HepG2 (cell line): ENCODE measurements at regions not wholly inside any gene's neighbourhood (a gene's known extent, or its start where the extent isn't known, plus 50 kb on each side); places are given as distances from the start of the nearest gene placed in this dataset.

ENCODE experiments used
- ATAC-seq: fragments of 200-7000 bp; cut with Tn5 transposase; 3 replicates; pipeline ENCODE4 v1.9.1; 2020; ENCODE audit warnings: mild to moderate bottlenecking, moderate library complexity
- BruUV-seq: library from RNA; stranded (reverse); fragments of 400-500 nt; replicated peaks from 2 replicates; lab custom pipeline; 2021; lab: Mats Ljungman, UMichigan
- CTCF ChIA-PET: fragments of 300-600 bp; formaldehyde crosslinking; extraction: SDS; loops from one replicate; lab custom pipeline; 2021; ENCODE audit warnings: low total read pairs, inconsistent platforms, low intra/inter-chr PET ratio; lab: Yijun Ruan, JAX
- POLR2A ChIA-PET: fragments of 350-600 bp; sonication (Branson Sonifier 250); formaldehyde crosslinking; loops from one replicate; lab custom pipeline; 2020; ENCODE audit warnings: antibody characterized with exemption, inconsistent platforms; lab: Yijun Ruan, JAX
- DNase-seq: peaks from one replicate; pipeline ENCODE4 v3.0.0-alpha.2; 2015; ENCODE audit warnings: low spot score
- FAIRE-seq: peaks from 3 replicates; lab custom pipeline; 2011; peaks lifted over from hg19 to GRCh38; lab: Jason Lieb, UNC
- H2AFZ ChIP-seq: one replicate; pipeline ENCODE4 v1.6.1; 2011; ENCODE audit warnings: low read length, inconsistent platforms
- H3K27ac ChIP-seq: fragments of 300-600 bp; 3 replicates; pipeline ENCODE4 v1.8.0; 2011; ENCODE audit warnings: mixed run types, mild to moderate bottlenecking, mixed read lengths, low read length, inconsistent platforms; ENCODE audit not compliant: insufficient read depth; ENCODE audit errors: extremely low read length
- H3K27me3 ChIP-seq, 2 experiments: fragments of 200-600 bp in 1 of 2; 2 replicates in 1 of 2; 3 replicates in 1 of 2; pipeline versions ENCODE4 v1.6.0 to v1.8.0; 2011; ENCODE audit warnings: low read length in 2 of 2, mild to moderate bottlenecking in 2 of 2, moderate library complexity in 2 of 2, inconsistent platforms in 1 of 2; ENCODE audit not compliant: insufficient read depth in 2 of 2, control insufficient read depth in 1 of 2
- H3K36me3 ChIP-seq, 2 experiments: fragments of 200-600 bp in 1 of 2; replicated peaks in 1 of 2; 2 replicates in 1 of 2; 3 replicates in 1 of 2; pipeline versions ENCODE4 v1.5.1 to v1.8.0; 2011; ENCODE audit warnings: low read length in 2 of 2, inconsistent platforms in 1 of 2; ENCODE audit not compliant: insufficient read depth in 2 of 2, control insufficient read depth in 1 of 2
- H3K4me1 ChIP-seq: 2 replicates; pipeline ENCODE4 v1.5.1; 2012; ENCODE audit warnings: low read length, inconsistent platforms; ENCODE audit not compliant: insufficient read depth
- H3K4me2 ChIP-seq: 2 replicates; pipeline ENCODE4 v1.6.0; 2011; ENCODE audit warnings: low read depth, low read length, inconsistent platforms
- H3K4me3 ChIP-seq, 3 experiments: fragments of 200-600 bp in 1 of 3; sonication (generic), shearing (Covaris generic) in 1 of 3; replicated peaks in 1 of 3; 2 replicates each; pipeline ENCODE4 v1.5.1; 2011 to 2016; ENCODE audit warnings: low read length in 3 of 3, inconsistent platforms in 2 of 3, low read depth in 2 of 3, mild to moderate bottlenecking in 2 of 3, control low read depth in 1 of 3, mixed read lengths in 1 of 3; ENCODE audit not compliant: insufficient read depth in 1 of 3
- H3K79me2 ChIP-seq: one replicate; pipeline ENCODE4 v1.6.1; 2011; ENCODE audit warnings: low read length, inconsistent platforms; ENCODE audit not compliant: insufficient read depth
- H3K9ac ChIP-seq: 2 replicates; pipeline ENCODE4 v1.6.0; 2011; ENCODE audit warnings: mild to moderate bottlenecking, low read depth, low read length, inconsistent platforms; ENCODE audit not compliant: insufficient read depth
- H3K9me3 ChIP-seq: 2 replicates; pipeline ENCODE4 v1.5.1; 2012; ENCODE audit warnings: mild to moderate bottlenecking, low read length
- H4K20me1 ChIP-seq: 2 replicates; pipeline ENCODE4 v1.6.0; 2011; ENCODE audit warnings: inconsistent platforms, mild to moderate bottlenecking, low read length, moderate library complexity; ENCODE audit not compliant: insufficient read depth
- BRD4 ChIP-seq: sonication (generic); formaldehyde crosslinking; IDR thresholded peaks from 2 replicates; pipeline ENCODE4 v1.4.0; 2020; ENCODE audit warnings: missing genetic modification reagents
- HNF4A ChIP-seq: sonication (generic); formaldehyde crosslinking; IDR thresholded peaks from 2 replicates; pipeline ENCODE4 v1.4.0; 2020; ENCODE audit warnings: missing genetic modification reagents
- HNF4G ChIP-seq, 2 experiments: sonication (generic) in 1 of 2; formaldehyde crosslinking in 1 of 2; IDR thresholded peaks; 2 replicates each; pipeline versions ENCODE4 v1.4.0 to v1.6.1; 2011 to 2020; ENCODE audit warnings: borderline replicate concordance in 2 of 2, low read depth in 2 of 2, mild to moderate bottlenecking in 2 of 2, low read length in 1 of 2, missing genetic modification reagents in 1 of 2, moderate library complexity in 1 of 2
- SP2 ChIP-seq: sonication (generic); formaldehyde crosslinking; IDR thresholded peaks from 2 replicates; pipeline ENCODE4 v1.5.1; 2020; ENCODE audit warnings: mild to moderate bottlenecking, missing genetic modification reagents
- ZNF180 ChIP-seq: sonication (generic); formaldehyde crosslinking; IDR thresholded peaks from 2 replicates; pipeline ENCODE4 v1.4.0; 2020; ENCODE audit warnings: low read depth, missing genetic modification reagents, borderline replicate concordance
- ZNF7 ChIP-seq: IDR thresholded peaks from 2 replicates; pipeline ENCODE4 v1.6.1; 2016; ENCODE audit warnings: missing biosample characterization, missing genetic modification reagents
- WGBS: methylation state at CpG from one replicate; pipeline ENCODE4 v1.1.6; 2017; ENCODE audit warnings: low lambda C conversion rate; 5-methylcytosine and 5-hydroxymethylcytosine counted together
- in situ Hi-C: cut with HindIII; loops from 2 replicates; pipeline ENCODE4 v1.10.0; 2017; ENCODE audit warnings: low pct_unique_long_range_greater_than_20kb; ENCODE audit not compliant: extremely low pct_ligation_motif_present
- intact Hi-C: fragments of 100-400 bp; cut with micrococcal nuclease; formaldehyde crosslinking; loops from one replicate; pipeline ENCODE4 v1.10.0; 2022; ENCODE audit not compliant: unreplicated experiment
- TF ChIP-seq, protein P1 (sequence below): sonication (generic); formaldehyde crosslinking; IDR thresholded peaks from 2 replicates; pipeline ENCODE4 v1.4.0; 2020; ENCODE audit warnings: mild to moderate bottlenecking, missing genetic modification reagents
- TF ChIP-seq, protein P2 (sequence below): fragments of 450-650 bp; IDR thresholded peaks from 2 replicates; pipeline ENCODE4 v1.6.1; 2016

DNA sequence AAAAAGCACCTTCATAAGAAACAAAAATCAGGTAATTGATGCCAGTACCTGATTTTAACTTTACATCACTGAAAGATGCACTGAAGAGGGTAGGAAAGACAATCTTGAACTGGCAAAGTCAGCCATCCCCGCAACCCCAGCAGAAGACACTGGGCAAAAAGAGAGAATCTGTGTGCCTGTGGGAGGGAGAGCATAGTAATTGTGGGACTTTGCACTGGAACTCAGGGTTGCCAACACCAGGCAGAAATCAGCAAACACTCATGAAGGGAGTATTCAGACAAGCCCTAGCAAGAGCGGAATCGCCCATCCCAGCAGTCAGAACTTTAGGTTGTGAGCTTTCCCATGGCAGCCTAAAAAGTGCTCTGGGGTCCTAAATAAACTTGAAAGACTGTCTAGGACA is 344.6 kb upstream of the GJE1 start:
- ATAC-seq = peak; percentile 99

DNA sequence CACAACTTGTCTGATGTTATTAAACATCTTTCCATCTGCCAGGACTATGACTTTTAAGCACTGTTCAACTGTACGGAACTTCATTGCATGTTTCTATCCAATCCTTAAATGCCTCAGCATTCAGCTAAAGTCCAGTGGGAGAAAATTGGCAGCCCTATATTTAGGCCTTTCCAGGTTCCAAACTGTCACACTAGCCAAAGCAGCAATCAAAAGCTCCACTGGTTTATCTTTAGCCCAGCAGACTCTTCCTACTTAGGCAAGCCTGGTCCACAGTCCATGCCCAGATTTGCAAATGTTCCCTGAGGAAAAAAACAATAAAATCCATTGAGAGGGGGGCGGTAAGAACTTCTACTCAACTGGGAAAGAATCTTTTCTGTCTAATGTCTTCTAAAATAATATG is 349.1 kb upstream of the GJE1 start:
- H4K20me1 ChIP-seq = no peaks in the 10 kb centered on the region
- 35% methylated on average over 2 of the region's 2 CpGs for WGBS
- no TSS peak for BruUV-seq
- no peak overlapping the region for H3K27ac ChIP-seq
- H3K27me3 ChIP-seq = no peaks in the 10 kb centered on the region
- FAIRE-seq (no peak), ATAC-seq (no peak), DNase-seq (no peak)
- no peak overlapping the region for H3K4me2 ChIP-seq
- ChIA-PET CTCF (no interaction called here), POLR2A (no interaction called here)
- in situ Hi-C loops = no loop called here
- H3K36me3 ChIP-seq = no peaks in the 10 kb centered on the region
- intact Hi-C loops = no loop called here
- no peaks in the 10 kb centered on the region for H3K79me2 ChIP-seq
- H3K4me3 ChIP-seq = no peak overlapping the region
- H3K4me1 ChIP-seq = 0 out of 2 replicates have a peak, but pooled peaks cover 7% of the 10 kb centered on the region
- H3K9me3 ChIP-seq = no peaks in the 10 kb centered on the region
- no peak overlapping the region for H3K9ac ChIP-seq
- TF ChIP-seq, protein P1, sequence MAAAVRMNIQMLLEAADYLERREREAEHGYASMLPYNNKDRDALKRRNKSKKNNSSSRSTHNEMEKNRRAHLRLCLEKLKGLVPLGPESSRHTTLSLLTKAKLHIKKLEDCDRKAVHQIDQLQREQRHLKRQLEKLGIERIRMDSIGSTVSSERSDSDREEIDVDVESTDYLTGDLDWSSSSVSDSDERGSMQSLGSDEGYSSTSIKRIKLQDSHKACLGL (CRISPR knock-in tag) = no peak
- TF ChIP-seq, protein P2, sequence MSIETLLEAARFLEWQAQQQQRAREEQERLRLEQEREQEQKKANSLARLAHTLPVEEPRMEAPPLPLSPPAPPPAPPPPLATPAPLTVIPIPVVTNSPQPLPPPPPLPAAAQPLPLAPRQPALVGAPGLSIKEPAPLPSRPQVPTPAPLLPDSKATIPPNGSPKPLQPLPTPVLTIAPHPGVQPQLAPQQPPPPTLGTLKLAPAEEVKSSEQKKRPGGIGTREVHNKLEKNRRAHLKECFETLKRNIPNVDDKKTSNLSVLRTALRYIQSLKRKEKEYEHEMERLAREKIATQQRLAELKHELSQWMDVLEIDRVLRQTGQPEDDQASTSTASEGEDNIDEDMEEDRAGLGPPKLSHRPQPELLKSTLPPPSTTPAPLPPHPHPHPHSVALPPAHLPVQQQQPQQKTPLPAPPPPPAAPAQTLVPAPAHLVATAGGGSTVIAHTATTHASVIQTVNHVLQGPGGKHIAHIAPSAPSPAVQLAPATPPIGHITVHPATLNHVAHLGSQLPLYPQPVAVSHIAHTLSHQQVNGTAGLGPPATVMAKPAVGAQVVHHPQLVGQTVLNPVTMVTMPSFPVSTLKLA = no peak
- no peak for TF ChIP-seq BRD4
- no peak for TF ChIP-seq SP2 (CRISPR knock-in tag)
- H2AFZ ChIP-seq = no peak overlapping the region

More for the DNA sequence above, 344.6 kb upstream of the GJE1 start:
- H4K20me1 ChIP-seq = no peaks in the 10 kb centered on the region
- FAIRE-seq (peak; percentile 59), DNase-seq (peak; percentile 43)
- ChIA-PET CTCF (no interaction called here), POLR2A (no interaction called here)
- in situ Hi-C loops (no loop called here), intact Hi-C loops (no loop called here)
- no TSS peak for BruUV-seq
- no peak overlapping the region for H3K9ac ChIP-seq
- no peak overlapping the region for H2AFZ ChIP-seq
- H3K4me1 ChIP-seq = 0 out of 2 replicates have a peak, but pooled peaks cover 7% of the 10 kb centered on the region
- no peaks in the 10 kb centered on the region for H3K36me3 ChIP-seq
- TF ChIP-seq ZNF7 (CRISPR knock-in tag) = peak; percentile 55
- TF ChIP-seq HNF4A (CRISPR knock-in tag) = peak; percentile 63
- peak; percentile 46; the same call in 1 of the 2 replicates for TF ChIP-seq HNF4G (IDR thresholded peaks at IDR 0.05; ENCODE audit: borderline replicate concordance, low read depth, low read length)
- no peak for TF ChIP-seq HNF4G (CRISPR knock-in tag; IDR thresholded peaks at IDR 0.05; ENCODE audit: borderline replicate concordance, low read depth)
- TF ChIP-seq ZNF180 (CRISPR knock-in tag) = no peak
- H3K9me3 ChIP-seq = no peaks in the 10 kb centered on the region
- no peak overlapping the region for H3K27ac ChIP-seq
- no peaks in the 10 kb centered on the region for H3K27me3 ChIP-seq
- no peak overlapping the region for H3K4me3 ChIP-seq
- H3K4me2 ChIP-seq = no peak overlapping the region
- WGBS = 20% methylated on average over 3 of the region's 3 CpGs
- no peaks in the 10 kb centered on the region for H3K79me2 ChIP-seq
